Activated T-cell treated with anti-CD3 and anti-CD28 coated beads, Interleukin-2, amount 50 U/mL, for 4 hours (primary cell): ENCODE measurements at regions not wholly inside any gene's neighbourhood (a gene's known extent, or its start where the extent isn't known, plus 50 kb on each side); places are given as distances from the start of the nearest gene placed in this dataset.

Experiments
- ATAC-seq, 2 donors: fragments of 200-7000 bp; cut with Tn5 transposase; one replicate each; pipeline ENCODE4 v1.10.0; 2021
- DNase-seq: peaks from one replicate; pipeline ENCODE4 v3.0.0-alpha.2; 2020
- H3K27me3 Mint-ChIP-seq: one replicate; pipeline ENCODE4 v1.8.0; 2021; ENCODE audit warnings: low read depth, mixed read lengths
- H3K36me3 Mint-ChIP-seq: one replicate; pipeline ENCODE4 v1.8.0; 2022; ENCODE audit warnings: mixed read lengths; ENCODE audit not compliant: insufficient read depth
- H3K4me1 Mint-ChIP-seq: one replicate; pipeline ENCODE4 v1.8.0; 2021; ENCODE audit warnings: low read depth, mixed read lengths
- H3K4me3 Mint-ChIP-seq: one replicate; pipeline ENCODE4 v1.8.0; 2021; ENCODE audit warnings: mild to moderate bottlenecking, moderate library complexity, mixed read lengths
- H3K9me3 Mint-ChIP-seq: one replicate; pipeline ENCODE4 v1.8.0; 2021; ENCODE audit warnings: mixed read lengths

- ATAC-seq (no peak), DNase-seq (no peak)
- H3K4me3 Mint-ChIP-seq = no peak overlapping the region
- H3K4me1 Mint-ChIP-seq = no peaks in the 10 kb centered on the region
- no peaks in the 10 kb centered on the region for H3K27me3 Mint-ChIP-seq
- H3K36me3 Mint-ChIP-seq = no peaks in the 10 kb centered on the region
- H3K9me3 Mint-ChIP-seq = peaks cover 4% of the 10 kb centered on the region
These were observed 1058.6 kb downstream of the TRHDE start for GRCh38 chr12:73330584-73331351.

DNA sequence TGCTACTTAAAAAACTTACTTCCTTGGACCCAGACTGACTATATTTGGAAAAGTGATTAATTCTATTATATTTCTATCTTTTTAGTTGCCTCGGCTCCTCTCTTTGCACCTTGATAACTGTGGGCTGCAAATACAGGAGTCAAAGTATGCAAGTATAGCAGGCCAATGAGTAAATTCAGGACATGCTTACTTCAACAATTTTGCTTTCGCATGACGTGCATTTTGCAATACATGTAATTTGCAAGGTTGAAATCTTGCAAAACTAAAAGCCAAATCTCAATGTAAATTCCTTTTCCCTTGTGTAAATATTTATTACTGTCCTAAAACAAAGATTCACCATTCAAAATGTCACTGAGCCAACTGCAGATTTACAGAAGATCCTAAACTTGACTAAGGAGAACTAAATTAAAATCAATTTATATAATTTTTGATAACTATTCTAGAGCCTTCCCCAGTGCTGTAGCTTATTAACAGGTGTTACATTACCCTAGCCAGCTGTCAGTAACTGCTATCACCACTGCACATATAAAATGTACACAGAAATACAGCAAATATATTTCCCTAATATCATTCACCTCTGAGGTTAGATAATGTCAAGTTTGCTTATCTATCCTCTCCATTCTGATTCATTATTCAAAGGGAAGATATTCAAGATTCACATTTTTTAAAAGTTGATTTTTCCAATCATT is 1069.5 kb downstream of the TRHDE start:
- DNase-seq (no peak), ATAC-seq (no peak)
- H3K4me3 Mint-ChIP-seq = no peak overlapping the region
- no peaks in the 10 kb centered on the region for H3K36me3 Mint-ChIP-seq
- H3K4me1 Mint-ChIP-seq = no peaks in the 10 kb centered on the region
- no peaks in the 10 kb centered on the region for H3K27me3 Mint-ChIP-seq
- peaks cover 4% of the 10 kb centered on the region for H3K9me3 Mint-ChIP-seq

GRCh38 chr12:73342733-73343132 is 1070.6 kb downstream of the TRHDE start:
- H3K36me3 Mint-ChIP-seq = no peaks in the 10 kb centered on the region

GRCh38 chr12:73352826-73353225 is 1080.7 kb downstream of the TRHDE start:
- Mint-ChIP-seq H3K27me3 (no peaks in the 10 kb centered on the region), H3K36me3 (no peaks in the 10 kb centered on the region), H3K4me3 (no peak overlapping the region), H3K9me3 (peaks cover 6% of the 10 kb centered on the region), H3K4me1 (no peaks in the 10 kb centered on the region)
- no peak for ATAC-seq
- DNase-seq = no peak

More at GRCh38 chr12:73342733-73343132, 1070.6 kb downstream of the TRHDE start:
- no peak overlapping the region for H3K4me3 Mint-ChIP-seq
- ATAC-seq = no peak
- H3K4me1 Mint-ChIP-seq = no peaks in the 10 kb centered on the region
- no peaks in the 10 kb centered on the region for H3K27me3 Mint-ChIP-seq
- H3K9me3 Mint-ChIP-seq = peaks cover 10% of the 10 kb centered on the region
- DNase-seq = no peak

DNA sequence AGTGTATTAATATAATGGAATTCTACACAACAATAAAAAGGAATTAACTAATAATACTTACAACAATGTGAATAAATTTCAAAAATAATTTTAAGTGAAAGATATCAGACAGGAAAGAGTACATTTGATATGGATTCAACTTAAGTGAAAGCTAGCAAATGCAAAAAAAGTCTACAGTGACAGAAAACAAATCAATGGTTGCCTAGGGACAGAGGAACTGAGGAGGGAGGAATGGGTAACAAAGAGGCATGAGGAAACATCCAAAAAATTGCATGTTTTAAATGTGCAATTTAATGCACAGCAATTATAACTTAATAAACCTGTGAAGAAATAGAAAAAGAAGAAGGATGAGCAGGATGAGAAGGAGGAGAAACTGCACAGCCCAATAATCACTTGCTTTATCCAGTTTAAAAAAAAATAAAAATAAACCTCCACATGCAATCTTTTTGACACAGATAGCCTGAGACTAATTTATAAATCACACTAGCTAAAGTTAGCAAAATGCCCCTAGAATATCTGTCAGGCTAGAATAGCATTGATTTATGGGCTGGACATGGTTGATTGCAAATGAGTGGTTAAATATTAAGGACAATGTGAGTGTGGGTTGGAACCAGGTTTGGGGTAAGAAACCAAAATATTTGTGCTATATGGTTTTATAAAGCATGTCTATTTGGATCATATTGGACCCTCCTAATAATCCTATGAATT is 1089.1 kb downstream of the TRHDE start:
- ATAC-seq (no peak), DNase-seq (no peak)
- H3K4me3 Mint-ChIP-seq = no peak overlapping the region
- no peaks in the 10 kb centered on the region for H3K36me3 Mint-ChIP-seq
- no peaks in the 10 kb centered on the region for H3K27me3 Mint-ChIP-seq
- no peaks in the 10 kb centered on the region for H3K4me1 Mint-ChIP-seq
- no peaks in the 10 kb centered on the region for H3K9me3 Mint-ChIP-seq

DNA sequence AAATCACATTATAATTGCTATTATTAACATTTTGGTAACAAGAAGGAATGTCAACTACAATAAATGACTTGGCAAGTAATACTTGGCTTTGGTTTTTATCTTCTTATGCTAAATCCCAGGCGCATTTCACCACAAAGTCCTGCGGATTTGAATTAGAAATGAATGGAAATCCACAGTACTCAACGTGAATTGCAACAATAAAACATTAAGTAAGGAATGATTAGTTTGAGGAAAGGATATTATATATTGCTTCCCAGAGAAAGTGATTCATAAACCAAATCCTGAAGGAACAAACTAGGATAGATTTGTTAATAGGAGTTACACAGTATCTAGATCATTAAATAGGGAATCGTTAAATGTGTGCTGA is 1089.7 kb downstream of the TRHDE start:
- Mint-ChIP-seq H3K4me1 (no peaks in the 10 kb centered on the region), H3K9me3 (no peaks in the 10 kb centered on the region), H3K27me3 (no peaks in the 10 kb centered on the region), H3K4me3 (no peak overlapping the region), H3K36me3 (no peaks in the 10 kb centered on the region)
- DNase-seq (no peak), ATAC-seq (no peak)

- H3K36me3 Mint-ChIP-seq = no peaks in the 10 kb centered on the region
- H3K4me3 Mint-ChIP-seq = no peak overlapping the region
- H3K27me3 Mint-ChIP-seq = no peaks in the 10 kb centered on the region
- ATAC-seq (no peak), DNase-seq (no peak)
- H3K9me3 Mint-ChIP-seq = no peaks in the 10 kb centered on the region
- H3K4me1 Mint-ChIP-seq = no peaks in the 10 kb centered on the region
These were observed 1090.5 kb downstream of the TRHDE start for GRCh38 chr12:73362666-73363065.

GRCh38 chr12:73372856-73373255 is 1100.7 kb downstream of the TRHDE start:
- H3K4me3 Mint-ChIP-seq = no peak overlapping the region
- peaks cover 13% of the 10 kb centered on the region for H3K9me3 Mint-ChIP-seq
- H3K27me3 Mint-ChIP-seq = no peaks in the 10 kb centered on the region
- DNase-seq = no peak
- ATAC-seq = no peak
- H3K4me1 Mint-ChIP-seq = no peaks in the 10 kb centered on the region
- H3K36me3 Mint-ChIP-seq = no peaks in the 10 kb centered on the region

GRCh38 chr12:73374360-73374759 is 1102.2 kb downstream of the TRHDE start:
- Mint-ChIP-seq H3K4me3 (no peak overlapping the region), H3K9me3 (peaks cover 12% of the 10 kb centered on the region), H3K36me3 (no peaks in the 10 kb centered on the region)

GRCh38 chr12:73383584-73384222 is 1111.5 kb downstream of the TRHDE start:
- H3K4me1 Mint-ChIP-seq = no peaks in the 10 kb centered on the region
- H3K36me3 Mint-ChIP-seq = no peaks in the 10 kb centered on the region
- H3K27me3 Mint-ChIP-seq = no peaks in the 10 kb centered on the region
- DNase-seq (no peak), ATAC-seq (no peak)
- H3K4me3 Mint-ChIP-seq = no peak overlapping the region
- peaks cover 11% of the 10 kb centered on the region for H3K9me3 Mint-ChIP-seq

More at GRCh38 chr12:73374360-73374759, 1102.2 kb downstream of the TRHDE start:
- DNase-seq = no peak
- no peaks in the 10 kb centered on the region for H3K27me3 Mint-ChIP-seq
- ATAC-seq = no peak
- H3K4me1 Mint-ChIP-seq = no peaks in the 10 kb centered on the region

- Mint-ChIP-seq H3K4me1 (no peaks in the 10 kb centered on the region), H3K27me3 (no peaks in the 10 kb centered on the region), H3K4me3 (no peak overlapping the region), H3K36me3 (no peaks in the 10 kb centered on the region), H3K9me3 (peaks cover 11% of the 10 kb centered on the region)
- no peak for ATAC-seq
- DNase-seq = no peak
These were observed 1112.4 kb downstream of the TRHDE start for GRCh38 chr12:73384592-73384991.

GRCh38 chr12:73390261-73390660 is 1118.1 kb downstream of the TRHDE start:
- H3K4me1 Mint-ChIP-seq = no peaks in the 10 kb centered on the region
- DNase-seq (no peak), ATAC-seq (no peak)
- no peaks in the 10 kb centered on the region for H3K27me3 Mint-ChIP-seq
- H3K4me3 Mint-ChIP-seq = no peak overlapping the region
- H3K36me3 Mint-ChIP-seq = no peaks in the 10 kb centered on the region
- H3K9me3 Mint-ChIP-seq = peaks cover 5% of the 10 kb centered on the region

GRCh38 chr12:73413051-73413450 is 1124.6 kb upstream of the ATXN7L3B start:
- H3K9me3 Mint-ChIP-seq = peaks cover 21% of the 10 kb centered on the region
- DNase-seq = no peak
- H3K36me3 Mint-ChIP-seq = no peaks in the 10 kb centered on the region
- no peak overlapping the region for H3K4me3 Mint-ChIP-seq
- no peaks in the 10 kb centered on the region for H3K4me1 Mint-ChIP-seq
- no peak for ATAC-seq
- H3K27me3 Mint-ChIP-seq = no peaks in the 10 kb centered on the region

DNA sequence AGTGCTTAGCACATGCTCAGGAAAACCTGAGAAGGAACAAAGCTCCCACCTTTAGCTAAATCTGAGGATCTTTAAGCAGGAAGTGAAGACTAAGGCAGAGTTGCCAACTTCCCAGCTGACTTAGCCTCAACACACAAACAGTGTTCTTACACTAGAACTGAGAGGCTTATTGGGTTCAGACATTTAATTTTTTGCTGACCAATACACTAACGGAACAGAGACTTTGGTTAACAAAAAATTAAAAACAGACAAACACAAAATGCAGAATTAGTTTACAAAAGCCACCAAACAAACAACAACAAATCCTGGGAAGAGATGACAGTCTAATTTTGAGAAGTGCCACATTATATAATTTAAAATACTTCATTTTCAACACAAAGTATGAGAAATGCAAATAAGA is 1123.7 kb upstream of the ATXN7L3B start:
- Mint-ChIP-seq H3K4me1 (no peaks in the 10 kb centered on the region), H3K27me3 (no peaks in the 10 kb centered on the region), H3K9me3 (peaks cover 19% of the 10 kb centered on the region), H3K36me3 (no peaks in the 10 kb centered on the region), H3K4me3 (no peak overlapping the region)
- DNase-seq = no peak
- no peak for ATAC-seq
